ENCODE measurements at regions not wholly inside any gene's neighbourhood (a gene's known extent, or its start where the extent isn't known, plus 50 kb on each side); places are given as distances from the start of the nearest gene placed in this dataset.

DNA sequence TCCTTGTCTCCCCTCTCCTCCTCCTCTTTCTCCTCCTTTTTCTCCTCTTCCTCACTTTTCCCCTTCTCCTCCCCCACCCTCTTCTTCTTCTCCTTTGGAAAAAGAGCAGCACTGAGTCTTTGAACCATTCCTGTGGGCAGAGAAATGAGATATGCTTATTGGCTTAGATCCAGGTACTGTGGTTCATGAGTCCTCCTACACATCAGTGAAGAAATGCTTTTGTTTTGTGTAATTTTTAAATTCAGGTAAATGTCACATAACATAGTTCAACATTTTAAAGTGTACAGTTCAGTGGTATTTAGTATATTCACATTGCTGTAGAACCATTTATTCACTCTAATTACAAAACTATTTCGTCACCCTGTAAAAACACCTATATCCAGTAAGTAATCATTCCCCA, 402.1 kb downstream of the AACS start:
- Histone ChIP-seq H3K9me3 (ENCODE audit: control extremely low read depth in 1 of 5, control insufficient read depth in 4 of 5, insufficient read depth in 2 of 5, low read depth in 1 of 5, low read length in 4 of 5) (no peaks in the 10 kb centered on the region), H3K4me1 (ENCODE audit: control extremely low read depth in 1 of 4, control insufficient read depth in 4 of 4, insufficient read depth in 4 of 4, low read length in 3 of 4) (no peaks in the 10 kb centered on the region), H3K27ac (ENCODE audit: insufficient read depth in 1 of 2, low read depth in 1 of 2, low read length in 2 of 2, poor library complexity in 1 of 2, severe bottlenecking in 2 of 2) (no peak overlapping the region), H3K36me3 (ENCODE audit: control insufficient read depth in 4 of 4, insufficient read depth in 4 of 4, low read length in 3 of 4) (no peaks in the 10 kb centered on the region), H3K4me3 (ENCODE audit: control insufficient read depth in 1 of 7, extremely low read depth in 1 of 7, insufficient read depth in 4 of 7, low read depth in 2 of 7, low read length in 6 of 7) (no peak overlapping the region), H3K27me3 (replicated peaks in 2 of 5; ENCODE audit: control insufficient read depth in 4 of 5, insufficient read depth in 5 of 5, low read length in 4 of 5) (peaks cover 0 to 5% (median 0%) of the 10 kb centered on the region in 5 experiments)
- 100% methylated on average over 1 of the region's 1 CpG for WGBS (ENCODE audit: insufficient coverage)
- POLR2A ChIA-PET, result no interaction called here
- CTCF ChIA-PET, result no interaction called here
- no peak for DNase-seq

GRCh38 chr12:125469683-125470082, 404.4 kb downstream of the AACS start:
- no peak for DNase-seq
- H3K4me3 ChIP-seq (ENCODE audit: control insufficient read depth in 1 of 7, extremely low read depth in 1 of 7, insufficient read depth in 4 of 7, low read depth in 2 of 7, low read length in 6 of 7), result no peak overlapping the region
- no peak overlapping the region for H3K27ac ChIP-seq (ENCODE audit: insufficient read depth in 1 of 2, low read depth in 1 of 2, low read length in 2 of 2, poor library complexity in 1 of 2, severe bottlenecking in 2 of 2)
- H3K9me3 ChIP-seq (ENCODE audit: control extremely low read depth in 1 of 5, control insufficient read depth in 4 of 5, insufficient read depth in 2 of 5, low read depth in 1 of 5, low read length in 4 of 5), result no peaks in the 10 kb centered on the region
- H3K27me3 ChIP-seq (replicated peaks in 2 of 5; ENCODE audit: control insufficient read depth in 4 of 5, insufficient read depth in 5 of 5, low read length in 4 of 5), result peaks cover 0 to 5% (median 0%) of the 10 kb centered on the region in 5 experiments
- no peaks in the 10 kb centered on the region for H3K36me3 ChIP-seq (ENCODE audit: control insufficient read depth in 4 of 4, insufficient read depth in 4 of 4, low read length in 3 of 4)
- no peaks in the 10 kb centered on the region for H3K4me1 ChIP-seq (ENCODE audit: control extremely low read depth in 1 of 4, control insufficient read depth in 4 of 4, insufficient read depth in 4 of 4, low read length in 3 of 4)
- POLR2A ChIA-PET, result no interaction called here
- CTCF ChIA-PET, result no interaction called here
- WGBS (ENCODE audit: insufficient coverage), result 100% methylated on average over 1 of the region's 1 CpG

DNA sequence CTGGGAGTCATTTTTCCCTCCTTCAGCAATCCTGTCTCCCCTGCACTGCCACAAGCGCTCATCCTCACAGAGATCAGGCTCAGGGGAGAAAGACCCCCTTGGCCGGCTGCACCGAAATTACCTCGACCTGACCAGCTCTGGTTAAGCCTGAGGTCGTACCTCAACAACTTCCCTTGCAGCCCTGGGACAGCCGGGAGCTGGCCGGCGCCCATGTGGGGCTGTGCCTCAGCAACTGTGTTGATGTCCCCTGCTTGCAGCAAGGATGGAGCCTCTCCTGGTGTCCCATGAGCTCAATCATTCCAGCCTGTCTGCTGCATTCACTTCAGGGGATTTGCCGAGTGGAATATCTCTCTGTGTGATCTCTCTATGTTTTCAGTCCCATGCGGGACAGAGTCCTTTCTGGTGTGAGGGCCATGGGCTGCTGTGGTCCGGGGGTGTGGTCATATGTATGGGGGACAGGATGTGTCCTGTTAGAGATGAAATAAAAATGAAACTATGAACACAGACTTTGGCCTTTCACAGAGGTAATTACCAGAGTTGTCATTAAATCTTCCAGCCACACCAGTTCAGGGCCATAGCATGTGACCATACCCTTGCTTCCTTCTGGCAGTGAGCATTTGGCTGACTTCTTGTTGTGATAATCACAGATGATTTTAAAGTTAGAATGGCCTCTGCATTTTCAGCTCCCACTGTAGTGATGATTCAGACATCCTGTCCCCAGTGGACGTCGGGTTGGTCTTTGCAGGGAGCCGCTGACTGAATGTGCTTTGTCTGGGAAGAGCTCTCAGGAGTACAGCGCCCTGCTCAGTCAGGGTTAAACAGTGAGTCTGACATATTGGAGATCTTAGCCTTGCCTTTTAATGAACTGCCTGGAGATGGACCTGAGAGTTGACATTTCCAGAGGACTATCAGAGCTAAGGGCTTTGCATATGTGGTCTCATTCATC, 405.9 kb downstream of the AACS start:
- DNase-seq, result no peak
- H3K36me3 ChIP-seq (ENCODE audit: control insufficient read depth in 4 of 4, insufficient read depth in 4 of 4, low read length in 3 of 4), result no peaks in the 10 kb centered on the region
- no peaks in the 10 kb centered on the region for H3K4me1 ChIP-seq (ENCODE audit: control extremely low read depth in 1 of 4, control insufficient read depth in 4 of 4, insufficient read depth in 4 of 4, low read length in 3 of 4)
- CTCF ChIA-PET, result no interaction called here
- WGBS (ENCODE audit: insufficient coverage), result 85% methylated on average over 14 of the region's 15 CpGs
- H3K27me3 ChIP-seq (replicated peaks in 2 of 5; ENCODE audit: control insufficient read depth in 4 of 5, insufficient read depth in 5 of 5, low read length in 4 of 5), result peaks cover 0 to 5% (median 0%) of the 10 kb centered on the region in 5 experiments
- no peaks in the 10 kb centered on the region for H3K9me3 ChIP-seq (ENCODE audit: control extremely low read depth in 1 of 5, control insufficient read depth in 4 of 5, insufficient read depth in 2 of 5, low read depth in 1 of 5, low read length in 4 of 5)
- POLR2A ChIA-PET, result no interaction called here
- no peak overlapping the region for H3K27ac ChIP-seq (ENCODE audit: insufficient read depth in 1 of 2, low read depth in 1 of 2, low read length in 2 of 2, poor library complexity in 1 of 2, severe bottlenecking in 2 of 2)
- no peak overlapping the region for H3K4me3 ChIP-seq (ENCODE audit: control insufficient read depth in 1 of 7, extremely low read depth in 1 of 7, insufficient read depth in 4 of 7, low read depth in 2 of 7, low read length in 6 of 7)

- no peak for DNase-seq
- no peaks in the 10 kb centered on the region for H3K4me1 ChIP-seq (ENCODE audit: control extremely low read depth in 1 of 4, control insufficient read depth in 4 of 4, insufficient read depth in 4 of 4, low read length in 3 of 4)
- H3K9me3 ChIP-seq (ENCODE audit: control extremely low read depth in 1 of 5, control insufficient read depth in 4 of 5, insufficient read depth in 2 of 5, low read depth in 1 of 5, low read length in 4 of 5), result no peaks in the 10 kb centered on the region
- H3K36me3 ChIP-seq (ENCODE audit: control insufficient read depth in 4 of 4, insufficient read depth in 4 of 4, low read length in 3 of 4), result no peaks in the 10 kb centered on the region
- no peak overlapping the region for H3K27ac ChIP-seq (ENCODE audit: insufficient read depth in 1 of 2, low read depth in 1 of 2, low read length in 2 of 2, poor library complexity in 1 of 2, severe bottlenecking in 2 of 2)
- no peak overlapping the region for H3K4me3 ChIP-seq (ENCODE audit: control insufficient read depth in 1 of 7, extremely low read depth in 1 of 7, insufficient read depth in 4 of 7, low read depth in 2 of 7, low read length in 6 of 7)
- ChIA-PET POLR2A (no interaction called here), CTCF (no interaction called here)
- no peaks in the 10 kb centered on the region for H3K27me3 ChIP-seq (replicated peaks in 2 of 5; ENCODE audit: control insufficient read depth in 4 of 5, insufficient read depth in 5 of 5, low read length in 4 of 5)
Observed at GRCh38 chr12:125473501-125473900, 408.3 kb downstream of the AACS start.

- no peak overlapping the region for H3K4me3 ChIP-seq (ENCODE audit: control insufficient read depth in 1 of 7, extremely low read depth in 1 of 7, insufficient read depth in 4 of 7, low read depth in 2 of 7, low read length in 6 of 7)
- CTCF ChIA-PET, result no interaction called here
- H3K27ac ChIP-seq (ENCODE audit: insufficient read depth in 1 of 2, low read depth in 1 of 2, low read length in 2 of 2, poor library complexity in 1 of 2, severe bottlenecking in 2 of 2), result no peak overlapping the region
- 97% methylated on average over 3 of the region's 4 CpGs for WGBS (ENCODE audit: insufficient coverage)
- no peaks in the 10 kb centered on the region for H3K36me3 ChIP-seq (ENCODE audit: control insufficient read depth in 4 of 4, insufficient read depth in 4 of 4, low read length in 3 of 4)
- no peaks in the 10 kb centered on the region for H3K4me1 ChIP-seq (ENCODE audit: control extremely low read depth in 1 of 4, control insufficient read depth in 4 of 4, insufficient read depth in 4 of 4, low read length in 3 of 4)
- H3K9me3 ChIP-seq (ENCODE audit: control extremely low read depth in 1 of 5, control insufficient read depth in 4 of 5, insufficient read depth in 2 of 5, low read depth in 1 of 5, low read length in 4 of 5), result no peaks in the 10 kb centered on the region
- DNase-seq, result no peak
- H3K27me3 ChIP-seq (replicated peaks in 2 of 5; ENCODE audit: control insufficient read depth in 4 of 5, insufficient read depth in 5 of 5, low read length in 4 of 5), result no peaks in the 10 kb centered on the region
- POLR2A ChIA-PET, result no interaction called here
Observed at GRCh38 chr12:125487336-125487735, 422.1 kb downstream of the AACS start.

DNA sequence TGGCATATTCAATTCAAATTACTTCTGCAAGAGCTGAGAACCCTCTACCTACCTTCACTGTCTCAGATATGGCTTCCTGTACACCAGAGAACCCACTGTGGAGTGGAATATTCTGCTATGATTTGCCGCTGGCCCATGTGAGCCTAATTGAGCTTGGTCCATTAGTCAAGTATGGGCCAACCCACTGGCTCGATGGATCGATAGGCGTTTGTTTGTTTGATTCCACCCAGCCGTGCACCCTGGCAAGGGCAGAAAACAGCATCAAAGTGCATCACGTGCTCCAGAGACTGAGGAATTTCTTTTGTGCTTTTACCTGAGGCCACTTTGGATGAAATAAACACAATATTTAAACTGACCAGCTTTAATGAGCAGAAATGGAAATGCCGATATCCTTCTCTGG, 426.3 kb downstream of the AACS start:
- Histone ChIP-seq H3K27me3 (replicated peaks in 2 of 5; ENCODE audit: control insufficient read depth in 4 of 5, insufficient read depth in 5 of 5, low read length in 4 of 5) (no peaks in the 10 kb centered on the region), H3K4me1 (ENCODE audit: control extremely low read depth in 1 of 4, control insufficient read depth in 4 of 4, insufficient read depth in 4 of 4, low read length in 3 of 4) (no peaks in the 10 kb centered on the region), H3K9me3 (ENCODE audit: control extremely low read depth in 1 of 5, control insufficient read depth in 4 of 5, insufficient read depth in 2 of 5, low read depth in 1 of 5, low read length in 4 of 5) (no peaks in the 10 kb centered on the region), H3K36me3 (ENCODE audit: control insufficient read depth in 4 of 4, insufficient read depth in 4 of 4, low read length in 3 of 4) (no peaks in the 10 kb centered on the region), H3K27ac (ENCODE audit: insufficient read depth in 1 of 2, low read depth in 1 of 2, low read length in 2 of 2, poor library complexity in 1 of 2, severe bottlenecking in 2 of 2) (no peak overlapping the region), H3K4me3 (ENCODE audit: control insufficient read depth in 1 of 7, extremely low read depth in 1 of 7, insufficient read depth in 4 of 7, low read depth in 2 of 7, low read length in 6 of 7) (no peak overlapping the region)
- DNase-seq, result no peak
- ChIA-PET CTCF (no interaction called here), POLR2A (no interaction called here)
- 94% methylated on average over 7 of the region's 7 CpGs for WGBS (ENCODE audit: insufficient coverage)

DNA sequence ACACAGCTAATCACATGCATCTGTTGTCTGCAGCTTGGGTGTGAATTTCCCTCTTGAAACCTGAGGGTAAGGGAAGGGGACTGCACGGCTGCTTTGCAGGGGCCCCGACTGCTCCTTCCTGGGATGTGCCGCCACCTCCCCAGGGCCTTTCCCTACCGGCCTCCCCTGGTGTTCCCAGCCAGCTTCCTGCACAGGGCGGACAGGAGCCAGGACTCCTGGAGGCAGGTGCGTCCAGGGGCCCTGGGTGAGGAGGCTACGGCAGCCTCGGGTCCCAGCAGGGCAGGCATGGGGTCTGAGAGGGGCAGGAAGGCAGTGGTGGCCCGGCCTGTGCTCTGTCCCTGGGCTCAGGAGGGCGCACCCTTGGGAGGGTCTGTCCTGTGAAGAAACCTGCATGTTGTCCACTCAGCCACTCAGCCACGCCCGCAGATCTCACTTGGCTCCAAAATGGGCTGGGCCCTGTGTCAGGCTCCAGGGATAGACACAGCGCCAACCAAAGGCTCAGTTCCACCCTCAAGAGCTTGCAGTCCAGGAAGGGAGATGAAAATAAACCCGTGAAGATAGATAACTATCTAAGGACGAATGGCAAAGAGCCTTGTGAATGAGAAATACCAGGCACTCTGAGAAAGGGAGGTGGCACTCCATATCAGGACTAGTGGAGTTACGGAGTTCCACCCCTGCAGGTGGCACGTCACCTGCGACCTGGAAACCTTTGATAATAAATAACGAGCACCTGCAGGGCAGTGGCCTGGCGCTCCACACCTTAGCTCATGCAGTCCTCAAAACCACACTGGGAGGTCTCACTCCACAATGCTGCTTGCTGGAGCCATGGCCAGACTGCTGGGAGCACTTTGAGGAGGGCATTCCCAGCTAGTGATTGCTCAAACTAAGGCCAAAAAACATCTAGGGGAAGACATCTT, 427.4 kb downstream of the AACS start:
- H3K4me3 ChIP-seq (ENCODE audit: control insufficient read depth in 1 of 7, extremely low read depth in 1 of 7, insufficient read depth in 4 of 7, low read depth in 2 of 7, low read length in 6 of 7), result no peak overlapping the region
- no peaks in the 10 kb centered on the region for H3K27me3 ChIP-seq (replicated peaks in 2 of 5; ENCODE audit: control insufficient read depth in 4 of 5, insufficient read depth in 5 of 5, low read length in 4 of 5)
- no peaks in the 10 kb centered on the region for H3K4me1 ChIP-seq (ENCODE audit: control extremely low read depth in 1 of 4, control insufficient read depth in 4 of 4, insufficient read depth in 4 of 4, low read length in 3 of 4)
- no peaks in the 10 kb centered on the region for H3K9me3 ChIP-seq (ENCODE audit: control extremely low read depth in 1 of 5, control insufficient read depth in 4 of 5, insufficient read depth in 2 of 5, low read depth in 1 of 5, low read length in 4 of 5)
- H3K36me3 ChIP-seq (ENCODE audit: control insufficient read depth in 4 of 4, insufficient read depth in 4 of 4, low read length in 3 of 4), result no peaks in the 10 kb centered on the region
- no peak for DNase-seq
- H3K27ac ChIP-seq (ENCODE audit: insufficient read depth in 1 of 2, low read depth in 1 of 2, low read length in 2 of 2, poor library complexity in 1 of 2, severe bottlenecking in 2 of 2), result no peak overlapping the region
- WGBS (ENCODE audit: insufficient coverage), result 95% methylated on average over 17 of the region's 20 CpGs
- POLR2A ChIA-PET, result no interaction called here
- CTCF ChIA-PET, result no interaction called here

All from common myeloid progenitor, CD34-positive (primary cell).